ENCODE measurements at regions not wholly inside any gene's neighbourhood (a gene's known extent, or its start where the extent isn't known, plus 50 kb on each side); places are given as distances from the start of the nearest gene placed in this dataset.

DNA sequence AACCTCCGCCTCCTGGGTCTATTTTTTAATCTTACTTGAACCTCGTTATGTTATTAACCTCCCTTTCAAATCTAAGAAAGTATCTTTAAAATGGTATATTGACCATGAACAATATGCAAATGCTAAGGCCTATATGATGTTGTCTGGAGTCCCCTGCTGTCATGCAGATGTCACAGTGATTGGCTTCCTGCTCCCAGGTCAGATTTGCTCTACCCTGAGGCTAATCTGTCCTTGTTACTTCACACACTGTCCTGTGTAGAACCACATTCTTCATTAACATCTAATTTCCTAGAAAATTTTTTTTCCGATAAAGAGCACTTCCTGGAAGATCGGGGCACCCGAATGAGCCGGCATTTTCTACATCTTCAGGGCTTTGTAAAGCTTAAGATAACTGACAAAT lies 306.6 kb downstream of the MRPL39 start:
- no peaks in the 10 kb centered on the region for H3K36me3 ChIP-seq (replicated peaks)
- no peak for DNase-seq (ENCODE audit: low spot score in 2 of 2)
- in situ Hi-C loops (cut with MboI; ENCODE audit: low sequenced_read_pairs): no loop called here
- H3K4me1 ChIP-seq: no peaks in the 10 kb centered on the region
- no peak overlapping the region for H3K4me3 ChIP-seq
- no peaks in the 10 kb centered on the region for H3K9me3 ChIP-seq
- no peaks in the 10 kb centered on the region for H3K27me3 ChIP-seq (ENCODE audit: low read depth)

DNA sequence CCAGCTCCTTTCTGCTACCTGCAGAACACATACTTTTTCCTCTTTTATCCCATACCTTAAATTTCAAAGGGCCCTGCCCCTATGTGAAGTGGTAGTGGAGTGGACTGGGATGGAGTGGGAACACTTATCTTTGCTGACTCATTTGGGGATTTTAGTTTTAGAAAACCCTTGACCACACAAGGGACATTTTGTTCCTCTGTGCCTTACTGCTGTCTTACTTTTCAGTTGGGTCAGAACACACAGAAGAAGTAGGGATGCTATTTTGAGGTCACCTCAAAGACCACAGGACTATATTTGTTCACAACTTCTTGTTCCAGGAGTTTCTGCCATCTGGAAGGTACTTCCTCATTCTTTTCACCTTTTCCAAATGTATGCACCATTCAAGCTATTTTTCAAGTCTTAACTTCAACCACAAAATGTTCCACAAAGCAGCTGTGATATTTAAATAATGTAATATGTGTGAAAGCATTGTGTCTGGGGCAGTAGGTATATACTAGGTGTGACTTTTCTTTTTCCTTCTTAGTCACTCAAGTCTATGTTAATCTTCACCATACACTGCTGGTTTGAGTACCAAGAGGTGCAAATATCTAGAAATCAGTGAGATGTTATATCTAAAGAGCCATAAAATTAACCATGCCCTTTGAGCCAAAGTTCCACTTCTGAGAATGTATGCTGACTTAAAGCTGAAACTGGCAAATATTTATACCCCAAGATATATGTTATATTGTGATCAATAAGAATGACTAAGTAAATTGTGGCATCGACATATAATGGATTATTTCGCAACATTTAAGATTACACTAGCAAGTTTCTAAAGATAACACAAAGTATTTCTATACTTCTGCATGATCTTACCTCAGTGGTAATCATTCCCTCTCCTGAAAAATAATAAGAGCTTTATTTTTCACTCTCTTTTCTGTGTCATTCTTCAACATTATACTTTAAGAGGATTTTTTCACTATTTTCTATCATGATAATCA lies 308.5 kb downstream of the MRPL39 start:
- no peaks in the 10 kb centered on the region for H3K36me3 ChIP-seq (replicated peaks)
- in situ Hi-C loops (cut with MboI; ENCODE audit: low sequenced_read_pairs): no loop called here
- H3K27me3 ChIP-seq (ENCODE audit: low read depth): no peaks in the 10 kb centered on the region; the same call in 1 of the 2 replicates
- H3K9me3 ChIP-seq: no peaks in the 10 kb centered on the region
- H3K4me1 ChIP-seq: no peaks in the 10 kb centered on the region
- H3K4me3 ChIP-seq: no peak overlapping the region
- no peak for DNase-seq (ENCODE audit: low spot score in 2 of 2)

DNA sequence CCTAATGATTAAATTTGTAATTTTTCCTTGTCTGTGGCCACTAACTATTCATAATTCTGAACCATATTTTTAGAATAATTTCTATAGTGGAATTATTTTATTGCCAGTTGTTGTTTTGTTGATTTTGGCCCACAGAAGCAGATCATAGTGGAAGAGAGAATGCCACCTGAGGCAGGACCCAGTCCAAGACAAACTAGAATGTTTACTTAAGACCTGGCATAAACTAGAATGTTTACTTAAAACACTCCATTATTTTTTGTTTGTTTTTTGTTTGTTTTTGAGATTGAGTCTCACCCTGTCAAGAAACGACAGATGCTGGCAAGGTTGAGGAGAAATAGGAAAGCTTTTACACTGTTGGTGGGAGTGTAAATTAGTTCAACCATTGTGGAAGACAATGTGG lies 310.2 kb downstream of the MRPL39 start:
- in situ Hi-C loops (cut with MboI; ENCODE audit: low sequenced_read_pairs): no loop called here
- H3K4me1 ChIP-seq: no peaks in the 10 kb centered on the region
- DNase-seq (ENCODE audit: low spot score in 2 of 2): no peak
- H3K27me3 ChIP-seq (ENCODE audit: low read depth): no peaks in the 10 kb centered on the region; the same call in 1 of the 2 replicates
- H3K9me3 ChIP-seq: no peaks in the 10 kb centered on the region
- no peak overlapping the region for H3K4me3 ChIP-seq
- no peaks in the 10 kb centered on the region for H3K36me3 ChIP-seq (replicated peaks)

DNA sequence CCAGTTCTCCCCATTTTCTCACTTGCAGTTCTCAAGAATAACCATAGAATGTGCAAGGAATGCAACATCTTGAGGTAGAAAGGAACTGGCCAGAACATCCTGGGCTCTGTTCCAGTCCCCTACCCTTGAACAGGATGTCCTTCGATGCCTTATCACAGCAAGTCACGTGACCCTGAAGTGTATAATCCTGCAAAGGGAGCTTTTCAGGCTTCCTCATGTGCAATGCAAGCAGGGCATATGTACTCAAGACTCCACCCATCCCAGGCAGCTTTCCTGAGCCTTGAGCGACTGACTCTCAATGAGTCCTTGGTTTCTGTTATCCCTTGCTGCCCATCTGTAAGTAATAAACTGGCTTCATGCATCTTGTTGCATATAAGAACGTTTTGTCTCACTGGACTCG lies 311.0 kb downstream of the MRPL39 start:
- no peaks in the 10 kb centered on the region; the same call in 1 of the 2 replicates for H3K27me3 ChIP-seq (ENCODE audit: low read depth)
- H3K36me3 ChIP-seq (replicated peaks): no peaks in the 10 kb centered on the region
- no peak for DNase-seq (ENCODE audit: low spot score in 2 of 2)
- in situ Hi-C loops (cut with MboI; ENCODE audit: low sequenced_read_pairs): no loop called here
- no peaks in the 10 kb centered on the region for H3K9me3 ChIP-seq
- no peaks in the 10 kb centered on the region for H3K4me1 ChIP-seq
- H3K4me3 ChIP-seq: no peak overlapping the region

DNA sequence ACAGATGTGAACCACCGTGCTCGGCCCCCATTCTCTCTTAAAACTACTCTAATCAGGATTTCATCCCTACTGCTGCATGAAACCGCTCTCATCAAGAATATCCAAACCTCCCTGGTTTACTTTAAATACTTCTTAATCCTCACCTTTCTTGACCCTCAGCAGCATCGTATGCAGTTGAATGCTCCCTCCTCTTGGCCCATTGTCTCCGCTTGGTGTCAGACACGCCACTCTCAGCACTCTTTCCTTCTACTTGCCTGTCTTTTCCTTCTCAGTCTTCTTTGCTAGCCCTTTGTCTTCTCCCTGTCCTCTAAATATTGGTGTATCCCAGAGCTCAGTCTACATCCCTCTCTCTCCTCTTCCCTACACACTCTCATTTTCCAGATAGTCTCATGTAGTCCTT lies 314.9 kb downstream of the MRPL39 start:
- in situ Hi-C loops (cut with MboI; ENCODE audit: low sequenced_read_pairs): no loop called here
- H3K27me3 ChIP-seq (ENCODE audit: low read depth): no peaks in the 10 kb centered on the region; the same call in 1 of the 2 replicates
- no peaks in the 10 kb centered on the region for H3K9me3 ChIP-seq
- DNase-seq (ENCODE audit: low spot score in 2 of 2): no peak
- H3K4me3 ChIP-seq: no peak overlapping the region
- H3K36me3 ChIP-seq (replicated peaks): no peaks in the 10 kb centered on the region
- no peaks in the 10 kb centered on the region; the same call in 1 of the 2 replicates for H3K4me1 ChIP-seq

DNA sequence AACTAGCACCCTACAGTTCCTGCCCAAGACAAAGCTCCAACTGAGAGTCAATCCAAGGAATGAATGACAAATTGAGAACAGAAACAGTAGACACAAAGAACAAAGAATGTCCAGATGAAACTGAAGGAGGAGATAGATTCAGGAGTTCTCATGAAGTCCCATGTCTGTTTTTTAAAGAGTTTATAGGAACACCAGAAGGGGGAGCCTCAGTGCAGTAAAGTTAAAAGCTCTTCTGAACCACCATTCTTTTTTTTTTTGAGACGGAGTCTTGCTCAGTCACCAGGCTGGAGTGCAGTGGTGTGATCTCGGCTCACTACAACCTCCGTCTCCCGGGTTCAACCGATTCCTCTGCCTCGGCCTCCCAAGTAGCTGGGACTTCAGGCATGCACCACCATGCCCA lies 323.6 kb downstream of the MRPL39 start:
- Histone ChIP-seq H3K36me3 (replicated peaks) (no peaks in the 10 kb centered on the region), H3K4me1 (peaks cover 7% of the 10 kb centered on the region), H3K9me3 (no peaks in the 10 kb centered on the region), H3K27me3 (ENCODE audit: low read depth) (no peaks in the 10 kb centered on the region), H3K4me3 (no peak overlapping the region)
- in situ Hi-C loops (cut with MboI; ENCODE audit: low sequenced_read_pairs): no loop called here
- DNase-seq (ENCODE audit: low spot score in 2 of 2): peak; percentile 36 to 50

DNA sequence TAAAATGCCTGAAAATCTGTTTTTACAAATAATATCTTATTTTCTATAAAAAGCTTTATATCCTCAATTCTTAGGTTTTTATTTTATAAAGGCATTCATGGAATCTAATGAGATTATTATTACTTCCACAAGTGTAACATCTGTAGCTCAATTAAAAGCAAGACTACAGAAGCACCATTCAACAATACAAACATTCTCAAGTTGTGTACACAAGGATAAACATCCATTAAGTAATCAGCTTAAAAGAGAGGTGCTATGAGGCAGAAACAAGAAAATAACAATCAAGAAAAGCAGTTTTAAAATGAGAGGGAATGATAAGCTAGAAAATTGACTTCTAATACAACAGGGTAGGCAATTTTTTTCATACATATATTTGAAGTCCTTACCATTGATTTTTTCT lies 326.1 kb downstream of the MRPL39 start:
- Histone ChIP-seq H3K4me3 (no peak overlapping the region), H3K9me3 (no peaks in the 10 kb centered on the region), H3K36me3 (replicated peaks) (no peaks in the 10 kb centered on the region), H3K4me1 (peaks cover 7% of the 10 kb centered on the region), H3K27me3 (ENCODE audit: low read depth) (no peaks in the 10 kb centered on the region)
- no peak for DNase-seq (ENCODE audit: low spot score in 2 of 2)
- in situ Hi-C loops (cut with MboI; ENCODE audit: low sequenced_read_pairs): no loop called here

DNA sequence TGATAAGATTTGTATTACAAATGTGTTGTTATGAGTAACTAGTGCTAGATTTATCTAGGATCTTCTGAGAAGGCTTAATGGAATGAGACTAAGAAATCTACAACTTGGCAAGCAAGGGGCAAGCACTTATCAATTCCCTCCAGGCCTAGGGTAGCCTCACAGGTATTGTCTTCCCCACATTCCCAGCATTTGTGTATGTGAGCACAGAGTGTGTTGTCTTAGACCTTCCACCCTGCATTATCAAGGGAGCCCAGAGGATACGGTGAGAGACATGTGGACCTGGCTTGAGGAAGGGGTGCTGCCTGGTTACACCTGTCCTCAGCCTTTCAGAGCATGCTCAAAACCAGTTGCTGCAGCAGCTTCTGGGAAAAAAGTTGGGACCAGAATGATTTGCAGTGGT lies 327.2 kb downstream of the MRPL39 start:
- Histone ChIP-seq H3K9me3 (no peaks in the 10 kb centered on the region), H3K4me3 (no peak overlapping the region), H3K36me3 (replicated peaks) (no peaks in the 10 kb centered on the region), H3K4me1 (peaks cover 7% of the 10 kb centered on the region), H3K27me3 (ENCODE audit: low read depth) (no peaks in the 10 kb centered on the region)
- no peak for DNase-seq (ENCODE audit: low spot score in 2 of 2)
- in situ Hi-C loops (cut with MboI; ENCODE audit: low sequenced_read_pairs): no loop called here

DNA sequence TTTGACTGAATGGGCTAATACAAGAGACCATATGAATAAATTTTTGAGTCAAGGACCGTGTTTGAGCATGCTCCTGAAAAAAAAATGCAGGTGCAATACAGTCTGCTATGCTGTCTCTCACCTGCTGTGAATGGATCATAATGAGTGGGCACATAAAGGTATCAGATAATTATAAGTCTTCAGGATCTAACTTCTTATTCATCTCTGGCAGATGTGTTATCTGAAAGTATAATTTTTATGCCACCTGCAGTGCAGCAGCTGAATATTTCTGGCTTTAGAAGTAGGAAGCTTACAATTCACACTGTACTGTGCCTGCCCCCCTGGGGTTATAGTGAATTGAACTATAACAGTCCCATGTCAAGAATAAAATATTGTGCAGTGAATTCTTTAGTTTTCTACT lies 333.3 kb downstream of the MRPL39 start:
- Histone ChIP-seq H3K9me3 (no peaks in the 10 kb centered on the region), H3K27me3 (ENCODE audit: low read depth) (no peaks in the 10 kb centered on the region), H3K4me3 (no peak overlapping the region), H3K36me3 (replicated peaks) (no peaks in the 10 kb centered on the region), H3K4me1 (no peaks in the 10 kb centered on the region)
- in situ Hi-C loops (cut with MboI; ENCODE audit: low sequenced_read_pairs): no loop called here
- no peak for DNase-seq (ENCODE audit: low spot score in 2 of 2)

DNA sequence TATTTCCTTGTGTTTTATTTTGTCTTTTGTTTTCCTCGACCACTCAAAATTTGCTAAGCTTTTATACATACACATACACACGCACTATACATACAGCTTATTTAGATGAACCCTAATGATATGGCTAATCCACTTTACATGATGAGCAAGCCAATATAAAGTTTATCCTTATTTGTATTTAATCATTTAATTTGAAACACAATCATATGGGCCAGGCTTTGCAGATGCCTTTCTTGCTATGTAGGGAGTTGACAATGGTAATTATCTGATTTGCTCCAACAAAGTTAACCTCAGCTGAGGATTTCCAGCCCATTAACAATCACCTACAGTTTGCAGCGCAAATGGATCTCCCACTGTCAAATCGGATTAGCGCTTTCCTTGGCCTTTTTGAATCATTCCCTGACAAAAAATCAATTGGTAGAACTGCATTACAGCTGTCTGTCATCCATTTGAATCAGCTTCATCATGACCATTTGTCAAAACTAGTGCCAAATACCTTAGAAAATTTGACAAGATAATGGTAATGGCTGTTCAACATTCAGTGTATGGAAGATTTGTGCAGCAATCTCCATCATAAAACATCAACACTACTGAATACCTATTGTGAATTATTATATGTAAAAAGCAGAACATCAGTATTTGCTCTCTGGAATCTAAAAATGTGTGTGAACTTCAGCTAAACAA lies 352.6 kb downstream of the MRPL39 start:
- Histone ChIP-seq H3K9me3 (no peaks in the 10 kb centered on the region), H3K36me3 (replicated peaks) (no peaks in the 10 kb centered on the region), H3K27me3 (ENCODE audit: low read depth) (no peaks in the 10 kb centered on the region; the same call in 1 of the 2 replicates), H3K4me3 (no peak overlapping the region), H3K4me1 (peaks cover 18% of the 10 kb centered on the region)
- DNase-seq (ENCODE audit: low spot score in 2 of 2): peak; percentile 74 to 97
- in situ Hi-C loops (cut with MboI; ENCODE audit: low sequenced_read_pairs): no loop called here

DNA sequence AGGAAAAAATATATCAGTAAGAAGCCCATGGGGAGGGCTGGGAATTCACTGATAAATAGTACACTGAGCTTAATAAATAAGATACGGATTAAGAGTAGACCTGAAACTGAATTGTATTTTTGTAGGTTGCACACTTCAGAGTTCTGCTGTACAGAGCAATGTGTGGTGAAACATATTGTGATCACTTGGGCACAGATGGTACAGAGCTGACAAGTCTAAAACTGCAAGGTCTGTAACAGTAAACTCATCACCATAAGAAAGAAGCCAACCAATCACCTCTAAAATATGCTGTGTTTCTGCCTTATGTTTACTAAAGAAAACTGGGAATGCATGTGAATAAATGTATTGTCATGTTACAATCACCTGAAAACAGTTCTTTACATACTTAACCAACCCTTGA lies 360.7 kb downstream of the MRPL39 start:
- H3K36me3 ChIP-seq (replicated peaks): no peaks in the 10 kb centered on the region
- no peaks in the 10 kb centered on the region for H3K9me3 ChIP-seq
- in situ Hi-C loops (cut with MboI; ENCODE audit: low sequenced_read_pairs): no loop called here
- H3K4me1 ChIP-seq: peaks cover 3% of the 10 kb centered on the region; the same call in 1 of the 2 replicates
- H3K27me3 ChIP-seq (ENCODE audit: low read depth): no peaks in the 10 kb centered on the region; the same call in 1 of the 2 replicates
- H3K4me3 ChIP-seq: no peak overlapping the region
- DNase-seq (ENCODE audit: low spot score in 2 of 2): no peak

DNA sequence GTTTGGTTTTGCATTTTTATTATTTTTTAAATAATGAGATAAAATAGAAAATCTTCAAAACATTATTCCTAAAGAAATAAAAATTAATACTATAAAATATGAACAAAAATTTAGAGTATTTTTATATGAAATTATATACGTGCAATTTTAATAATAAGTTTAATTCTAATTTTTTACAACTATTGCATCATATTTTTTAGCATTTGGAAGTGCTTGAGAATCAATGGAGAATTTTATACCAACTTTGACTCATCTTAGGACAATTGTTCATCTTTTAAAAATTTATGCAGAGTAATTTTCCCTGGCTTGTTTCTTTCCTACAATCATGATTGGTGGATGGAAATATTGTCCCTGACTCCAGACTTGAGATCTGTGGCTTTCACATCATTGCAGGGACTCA lies 362.5 kb downstream of the MRPL39 start:
- Histone ChIP-seq H3K27me3 (ENCODE audit: low read depth) (no peaks in the 10 kb centered on the region), H3K36me3 (replicated peaks) (no peaks in the 10 kb centered on the region), H3K4me3 (no peak overlapping the region), H3K9me3 (no peaks in the 10 kb centered on the region), H3K4me1 (0 out of 2 replicates have a peak, but pooled peaks cover 3% of the 10 kb centered on the region)
- in situ Hi-C loops (cut with MboI; ENCODE audit: low sequenced_read_pairs): no loop called here
- DNase-seq (ENCODE audit: low spot score in 2 of 2): no peak

DNA sequence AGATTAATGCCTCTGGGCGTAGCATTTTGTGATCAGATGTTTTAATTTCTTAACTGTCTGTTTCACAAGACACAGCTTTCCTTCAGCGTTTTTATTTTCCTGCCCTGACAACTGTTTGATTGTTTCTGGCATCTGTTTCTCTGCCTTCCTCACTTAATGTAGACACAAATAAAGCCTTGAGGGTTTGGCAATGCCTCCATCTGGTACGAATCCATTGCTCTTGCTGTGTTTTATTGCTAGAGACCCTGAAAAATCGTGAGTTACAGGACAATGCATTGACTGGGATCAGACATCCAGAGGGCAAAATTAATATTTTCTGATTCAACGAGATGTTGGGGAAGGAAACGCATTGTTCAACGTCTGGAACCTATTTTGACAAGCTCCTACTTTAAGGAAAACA lies 363.5 kb downstream of the MRPL39 start:
- DNase-seq (ENCODE audit: low spot score in 2 of 2): no peak
- Histone ChIP-seq H3K4me1 (0 out of 2 replicates have a peak, but pooled peaks cover 3% of the 10 kb centered on the region), H3K4me3 (no peak overlapping the region), H3K36me3 (replicated peaks) (no peaks in the 10 kb centered on the region), H3K9me3 (no peaks in the 10 kb centered on the region), H3K27me3 (ENCODE audit: low read depth) (no peaks in the 10 kb centered on the region)
- in situ Hi-C loops (cut with MboI; ENCODE audit: low sequenced_read_pairs): no loop called here

DNA sequence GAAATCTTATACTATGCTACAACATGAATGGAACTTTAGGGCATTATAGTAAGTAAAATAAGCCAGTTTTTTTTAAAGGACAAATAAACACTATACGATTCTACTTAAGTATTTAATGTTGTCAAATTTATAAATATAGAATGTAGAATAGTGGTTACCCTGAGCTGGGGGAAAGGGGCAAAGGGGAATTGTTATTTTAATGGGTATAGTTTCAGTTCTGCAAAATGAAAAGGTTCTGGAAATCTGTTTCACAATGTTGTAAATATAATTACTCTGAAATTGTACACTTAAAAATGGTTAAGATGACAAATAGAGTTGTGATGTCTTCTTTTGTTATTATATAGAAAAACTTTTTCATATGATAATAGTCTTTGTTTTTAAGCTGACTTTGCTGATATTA lies 366.3 kb downstream of the MRPL39 start:
- DNase-seq (ENCODE audit: low spot score in 2 of 2): no peak
- Histone ChIP-seq H3K4me1 (no peaks in the 10 kb centered on the region), H3K36me3 (replicated peaks) (no peaks in the 10 kb centered on the region), H3K9me3 (no peaks in the 10 kb centered on the region), H3K4me3 (no peak overlapping the region), H3K27me3 (ENCODE audit: low read depth) (no peaks in the 10 kb centered on the region)
- in situ Hi-C loops (cut with MboI; ENCODE audit: low sequenced_read_pairs): no loop called here
